IPS DF 6.9 (cell line): ENCODE measurements at regions not wholly inside any gene's neighbourhood (a gene's known extent, or its start where the extent isn't known, plus 50 kb on each side); places are given as distances from the start of the nearest gene placed in this dataset.

Experiments used
- DNase-seq: peaks from one replicate; pipeline ENCODE4 v3.0.0-alpha.2; 2013; ENCODE audit warnings: low read depth, low spot score
- H3K27ac ChIP-seq: one replicate; pipeline ENCODE4 v1.5.1; 2013; ENCODE audit warnings: low read length, control low read depth
- H3K27me3 ChIP-seq: 2 replicates; pipeline ENCODE4 v1.6.1; 2013; ENCODE audit warnings: mild to moderate bottlenecking, low read length; ENCODE audit not compliant: control insufficient read depth, insufficient read depth
- H3K36me3 ChIP-seq: 2 replicates; pipeline ENCODE4 v1.6.1; 2013; ENCODE audit warnings: low read length; ENCODE audit not compliant: control insufficient read depth, insufficient read depth
- H3K4me1 ChIP-seq: 2 replicates; pipeline ENCODE4 v1.6.1; 2013; ENCODE audit warnings: low read length; ENCODE audit not compliant: control insufficient read depth, insufficient read depth
- H3K4me3 ChIP-seq: 2 replicates; pipeline ENCODE4 v1.5.1; 2013; ENCODE audit warnings: mild to moderate bottlenecking, low read length
- H3K9me3 ChIP-seq: 2 replicates; pipeline ENCODE4 v1.6.1; 2013; ENCODE audit warnings: low read length, inconsistent platforms; ENCODE audit not compliant: control insufficient read depth, insufficient read depth
- WGBS: extraction: QIAGEN DNeasy Blood & Tissue Kit; methylation state at CpG from one replicate; pipeline ENCODE4 v1.1.7; 2013; ENCODE audit warnings: mixed read lengths, missing lambda C conversion rate; ENCODE audit not compliant: insufficient read length, insufficient coverage; 5-methylcytosine and 5-hydroxymethylcytosine counted together

- WGBS: no CpG with 5 or more reads among the region's 6 CpGs
These were observed 66.9 kb upstream of the CLMN start for GRCh38 chr14:95386536-95387095.

GRCh38 chr14:95385701-95386100, 66.0 kb upstream of the CLMN start:
- H3K4me3 ChIP-seq: no peak overlapping the region
- no peak for DNase-seq
- H3K27ac ChIP-seq: no peak overlapping the region
- no peaks in the 10 kb centered on the region for H3K27me3 ChIP-seq
- H3K4me1 ChIP-seq: no peaks in the 10 kb centered on the region
- H3K36me3 ChIP-seq: no peaks in the 10 kb centered on the region
- no CpG with 5 or more reads among the region's 6 CpGs for WGBS
- no peaks in the 10 kb centered on the region for H3K9me3 ChIP-seq

More at GRCh38 chr14:95386536-95387095, 66.9 kb upstream of the CLMN start:
- Histone ChIP-seq H3K4me1 (no peaks in the 10 kb centered on the region), H3K36me3 (no peaks in the 10 kb centered on the region), H3K27ac (no peak overlapping the region), H3K9me3 (no peaks in the 10 kb centered on the region), H3K4me3 (no peak overlapping the region), H3K27me3 (no peaks in the 10 kb centered on the region)
- no peak for DNase-seq

GRCh38 chr14:95382747-95383146, 63.0 kb upstream of the CLMN start:
- no peak overlapping the region for H3K27ac ChIP-seq
- no peak for DNase-seq
- no peaks in the 10 kb centered on the region for H3K27me3 ChIP-seq
- H3K9me3 ChIP-seq: no peaks in the 10 kb centered on the region
- H3K4me1 ChIP-seq: no peaks in the 10 kb centered on the region
- H3K4me3 ChIP-seq: no peak overlapping the region
- no peaks in the 10 kb centered on the region for H3K36me3 ChIP-seq
- WGBS: no CpG with 5 or more reads among the region's 3 CpGs

GRCh38 chr14:95381726-95382125, 62.0 kb upstream of the CLMN start:
- no CpG with 5 or more reads among the region's 4 CpGs for WGBS
- Histone ChIP-seq H3K27ac (no peak overlapping the region), H3K4me1 (no peaks in the 10 kb centered on the region), H3K4me3 (no peak overlapping the region), H3K27me3 (no peaks in the 10 kb centered on the region), H3K9me3 (no peaks in the 10 kb centered on the region), H3K36me3 (no peaks in the 10 kb centered on the region)
- DNase-seq: no peak

GRCh38 chr14:95380350-95381042, 60.8 kb upstream of the CLMN start:
- no peaks in the 10 kb centered on the region for H3K27me3 ChIP-seq
- no peak overlapping the region for H3K27ac ChIP-seq
- no peaks in the 10 kb centered on the region for H3K36me3 ChIP-seq
- H3K4me1 ChIP-seq: no peaks in the 10 kb centered on the region
- DNase-seq: no peak
- WGBS: no CpG with 5 or more reads among the region's 5 CpGs
- H3K4me3 ChIP-seq: no peak overlapping the region
- H3K9me3 ChIP-seq: no peaks in the 10 kb centered on the region

GRCh38 chr14:95379634-95380033, 59.9 kb upstream of the CLMN start:
- peaks cover 1% of the 10 kb centered on the region; the same call in 1 of the 2 replicates for H3K4me1 ChIP-seq
- H3K4me3 ChIP-seq: no peak overlapping the region
- DNase-seq: no peak
- no peaks in the 10 kb centered on the region for H3K36me3 ChIP-seq
- H3K27me3 ChIP-seq: no peaks in the 10 kb centered on the region
- no peaks in the 10 kb centered on the region for H3K9me3 ChIP-seq
- no peak overlapping the region for H3K27ac ChIP-seq

- Histone ChIP-seq H3K27ac (no peak overlapping the region), H3K27me3 (no peaks in the 10 kb centered on the region), H3K36me3 (no peaks in the 10 kb centered on the region), H3K9me3 (no peaks in the 10 kb centered on the region), H3K4me3 (no peak overlapping the region), H3K4me1 (peaks cover 3% of the 10 kb centered on the region)
- WGBS: no CpG with 5 or more reads among the region's 7 CpGs
- no peak for DNase-seq
These were observed 55.9 kb upstream of the CLMN start for GRCh38 chr14:95375539-95376109.

- H3K4me1 ChIP-seq: peaks cover 5% of the 10 kb centered on the region
- H3K27me3 ChIP-seq: no peaks in the 10 kb centered on the region
- no CpG with 5 or more reads among the region's 2 CpGs for WGBS
- no peak overlapping the region for H3K27ac ChIP-seq
- H3K36me3 ChIP-seq: no peaks in the 10 kb centered on the region
- no peaks in the 10 kb centered on the region for H3K9me3 ChIP-seq
- no peak overlapping the region for H3K4me3 ChIP-seq
- no peak for DNase-seq
These were observed 54.7 kb upstream of the CLMN start for GRCh38 chr14:95374239-95374997.

GRCh38 chr14:95370076-95370475, 50.4 kb upstream of the CLMN start:
- WGBS: no CpG with 5 or more reads among the region's 2 CpGs
- DNase-seq: no peak
- H3K4me3 ChIP-seq: no peak overlapping the region

More at GRCh38 chr14:95370076-95370475, 50.4 kb upstream of the CLMN start:
- no peaks in the 10 kb centered on the region for H3K36me3 ChIP-seq
- H3K4me1 ChIP-seq: peaks cover 4% of the 10 kb centered on the region; the same call in 1 of the 2 replicates
- H3K27ac ChIP-seq: no peak overlapping the region
- H3K9me3 ChIP-seq: no peaks in the 10 kb centered on the region
- no peaks in the 10 kb centered on the region for H3K27me3 ChIP-seq
